H9 (cell line): ENCODE measurements at regions not wholly inside any gene's neighbourhood (a gene's known extent, or its start where the extent isn't known, plus 50 kb on each side); places are given as distances from the start of the nearest gene placed in this dataset.

Experiments used
- DNase-seq: peaks from one replicate; pipeline ENCODE4 v3.0.0-alpha.2; 2017
- H2AFZ ChIP-seq: one replicate; pipeline ENCODE4 v1.6.1; 2013; ENCODE audit warnings: mild to moderate bottlenecking, low read length, control low read depth, moderate library complexity
- H2AK5ac ChIP-seq: 2 replicates; pipeline ENCODE4 v1.6.1; 2013; ENCODE audit warnings: low read length, control low read depth, mixed read lengths; ENCODE audit not compliant: insufficient read length
- H2BK120ac ChIP-seq: one replicate; pipeline ENCODE4 v1.6.1; 2013; ENCODE audit warnings: low read depth, mild to moderate bottlenecking, low read length, control low read depth, inconsistent platforms; ENCODE audit not compliant: poor library complexity, severe bottlenecking
- H2BK12ac ChIP-seq: 2 replicates; pipeline ENCODE4 v1.6.1; 2013; ENCODE audit warnings: low read length, control low read depth, mixed read lengths, low read depth; ENCODE audit not compliant: insufficient read length
- H2BK15ac ChIP-seq: 2 replicates; pipeline ENCODE4 v1.6.1; 2013; ENCODE audit warnings: low read depth, low read length, control low read depth
- H2BK20ac ChIP-seq: one replicate; pipeline ENCODE4 v1.6.1; 2013; ENCODE audit warnings: low read depth, mild to moderate bottlenecking, low read length, control low read depth, inconsistent platforms; ENCODE audit not compliant: poor library complexity, severe bottlenecking
- H2BK5ac ChIP-seq: 2 replicates; pipeline ENCODE4 v1.6.1; 2013; ENCODE audit warnings: low read length, control low read depth, mixed read lengths; ENCODE audit not compliant: insufficient read length
- H3K14ac ChIP-seq: 2 replicates; pipeline ENCODE4 v1.6.1; 2013; ENCODE audit warnings: low read length, control low read depth; ENCODE audit not compliant: insufficient read depth
- H3K18ac ChIP-seq: 2 replicates; pipeline ENCODE4 v1.6.1; 2013; ENCODE audit warnings: low read depth, mild to moderate bottlenecking, mixed read lengths, low read length, control low read depth; ENCODE audit not compliant: insufficient read length
- H3K23ac ChIP-seq: 2 replicates; pipeline ENCODE4 v1.6.1; 2013; ENCODE audit warnings: low read length, control low read depth, mixed read lengths, low read depth; ENCODE audit not compliant: insufficient read length
- H3K23me2 ChIP-seq: 2 replicates; pipeline ENCODE4 v1.6.1; 2013; ENCODE audit warnings: low read depth, mild to moderate bottlenecking, mixed read lengths, low read length, control low read depth; ENCODE audit not compliant: insufficient read length, poor library complexity, severe bottlenecking
- H3K27ac ChIP-seq: 2 replicates; pipeline ENCODE4 v1.5.1; 2013; ENCODE audit warnings: low read length, control low read depth, mixed read lengths, low read depth; ENCODE audit not compliant: insufficient read length
- H3K27me3 ChIP-seq: 2 replicates; pipeline ENCODE4 v1.6.1; 2013; ENCODE audit warnings: low read length, control low read depth, inconsistent platforms; ENCODE audit not compliant: insufficient read depth
- H3K4ac ChIP-seq: 2 replicates; pipeline ENCODE4 v1.6.1; 2013; ENCODE audit warnings: low read depth, mild to moderate bottlenecking, control low read depth, inconsistent platforms, low read length, moderate library complexity
- H3K4me1 ChIP-seq: 2 replicates; pipeline ENCODE4 v1.6.1; 2013; ENCODE audit warnings: low read length, control low read depth, inconsistent platforms; ENCODE audit not compliant: insufficient read depth
- H3K4me2 ChIP-seq: 2 replicates; pipeline ENCODE4 v1.6.1; 2013; ENCODE audit warnings: low read length, control low read depth, mixed read lengths; ENCODE audit not compliant: insufficient read length, insufficient read depth
- H3K56ac ChIP-seq: 2 replicates; pipeline ENCODE4 v1.6.1; 2013; ENCODE audit warnings: low read depth, mild to moderate bottlenecking, mixed read lengths, low read length, control low read depth; ENCODE audit not compliant: insufficient read length
- H3K79me1 ChIP-seq: 2 replicates; pipeline ENCODE4 v1.6.1; 2013; ENCODE audit warnings: low read depth, mild to moderate bottlenecking, moderate library complexity, low read length, control low read depth, inconsistent platforms; ENCODE audit not compliant: insufficient read depth, poor library complexity, severe bottlenecking
- H3K79me2 ChIP-seq: 2 replicates; pipeline ENCODE4 v1.6.1; 2013; ENCODE audit warnings: low read length, control low read depth, inconsistent platforms; ENCODE audit not compliant: insufficient read depth
- H3K9ac ChIP-seq: 2 replicates; pipeline ENCODE4 v1.6.1; 2013; ENCODE audit warnings: low read length, control low read depth, mixed read lengths; ENCODE audit not compliant: insufficient read length; ENCODE audit errors: extremely low read depth
- H3K9me3 ChIP-seq: one replicate; pipeline ENCODE4 v1.6.1; 2013; ENCODE audit warnings: low read depth, low read length, inconsistent platforms; ENCODE audit not compliant: control insufficient read depth
- H3T11ph ChIP-seq: one replicate; pipeline ENCODE4 v1.6.1; 2013; ENCODE audit warnings: mild to moderate bottlenecking, low read length, control low read depth, inconsistent platforms
- H4K20me1 ChIP-seq: one replicate; pipeline ENCODE4 v1.6.1; 2013; ENCODE audit not compliant: control insufficient read depth, insufficient read length, insufficient read depth
- H4K5ac ChIP-seq: 2 replicates; pipeline ENCODE4 v1.6.1; 2013; ENCODE audit warnings: low read depth, mild to moderate bottlenecking, mixed read lengths, low read length, control low read depth; ENCODE audit not compliant: insufficient read length
- H4K8ac ChIP-seq: replicated peaks from 2 replicates; pipeline ENCODE4 v1.6.1; 2013; ENCODE audit warnings: low read length, control low read depth, mixed read lengths, low read depth; ENCODE audit not compliant: insufficient read length
- H4K91ac ChIP-seq: 2 replicates; pipeline ENCODE4 v1.6.1; 2013; ENCODE audit warnings: low read depth, mild to moderate bottlenecking, moderate library complexity, mixed read lengths, low read length, control low read depth; ENCODE audit not compliant: insufficient read length
- H3K27ac Mint-ChIP-seq, 3 experiments: 2 replicates in 2 of 3; 3 replicates in 1 of 3; pipeline ENCODE4 v1.8.0; 2020 to 2021; ENCODE audit warnings: mixed read lengths in 3 of 3, mild to moderate bottlenecking in 1 of 3, moderate library complexity in 1 of 3
- H3K27me3 Mint-ChIP-seq: 2 replicates; pipeline ENCODE4 v1.8.0; 2021; ENCODE audit warnings: low read depth, mild to moderate bottlenecking, moderate library complexity, mixed read lengths
- H3K36me3 Mint-ChIP-seq, 3 experiments: 2 replicates in 2 of 3; 3 replicates in 1 of 3; pipeline ENCODE4 v1.8.0; 2020 to 2021; ENCODE audit warnings: low read depth in 3 of 3, mixed read lengths in 3 of 3; ENCODE audit not compliant: insufficient read depth in 1 of 3
- H3K4me1 Mint-ChIP-seq, 2 experiments: 2 replicates each; pipeline ENCODE4 v1.8.0; 2020; ENCODE audit warnings: mixed read lengths in 2 of 2
- H3K4me3 Mint-ChIP-seq, 2 experiments: 2 replicates in 1 of 2; 3 replicates in 1 of 2; pipeline ENCODE4 v1.8.0; 2020 to 2021; ENCODE audit warnings: mild to moderate bottlenecking in 2 of 2, mixed read lengths in 2 of 2, moderate library complexity in 1 of 2
- H3K9me3 Mint-ChIP-seq, 2 experiments: 2 replicates in 1 of 2; 3 replicates in 1 of 2; pipeline ENCODE4 v1.8.0; 2020; ENCODE audit warnings: mild to moderate bottlenecking in 2 of 2, mixed read lengths in 2 of 2, moderate library complexity in 1 of 2
- WGBS: extraction: QIAGEN DNeasy Blood & Tissue Kit; methylation state at CpG from one replicate; pipeline ENCODE4 v1.1.7; 2013; ENCODE audit warnings: missing lambda C conversion rate, low lambda C conversion rate, mixed read lengths; ENCODE audit not compliant: insufficient read length; ENCODE audit errors: extremely low coverage; 5-methylcytosine and 5-hydroxymethylcytosine counted together
- TF ChIP-seq, protein P1 (sequence below): fragments of 200-600 bp; sonication (generic); conservative IDR thresholded peaks from 3 replicates; pipeline ENCODE4 v1.8.0; 2021; ENCODE audit warnings: antibody characterized with exemption, mild to moderate bottlenecking

DNA sequence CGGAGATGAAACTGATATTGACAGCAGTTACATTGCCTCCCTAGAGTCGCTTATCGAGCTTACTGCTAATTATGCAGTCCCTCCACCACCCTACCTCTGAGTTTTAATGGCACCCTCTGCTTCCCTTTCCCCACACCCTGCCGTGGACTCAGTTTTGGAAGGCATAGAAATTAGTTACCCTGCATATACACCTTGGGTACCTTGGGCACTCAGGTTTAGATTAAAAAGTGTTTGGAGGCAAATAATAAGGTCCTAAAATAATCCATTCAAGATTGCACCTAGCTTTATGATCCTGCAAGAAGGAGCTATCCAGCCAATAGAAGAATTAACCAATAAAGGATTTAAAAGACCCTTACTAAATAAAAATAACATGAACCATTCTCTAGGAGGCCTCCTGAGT is 117.8 kb upstream of the AGBL1 start:
- Histone ChIP-seq H3K27ac (no peak overlapping the region), H2BK12ac (no peak overlapping the region), H3K14ac (no peak overlapping the region), H3K79me2 (no peaks in the 10 kb centered on the region), H3K9ac (no peak overlapping the region), H3K18ac (no peak overlapping the region), H2AK5ac (no peak overlapping the region), H3K23ac (no peak overlapping the region), H3K9me3 (no peaks in the 10 kb centered on the region), H4K20me1 (no peaks in the 10 kb centered on the region), H4K91ac (no peak overlapping the region), H4K5ac (no peak overlapping the region), H3K4ac (no peak overlapping the region), H3K4me1 (no peaks in the 10 kb centered on the region), H2BK15ac (no peak overlapping the region), H3K4me2 (no peak overlapping the region), H3K23me2 (no peaks in the 10 kb centered on the region), H3K27me3 (no peaks in the 10 kb centered on the region), H4K8ac (no peak overlapping the region), H2BK5ac (no peak overlapping the region), H3K79me1 (no peaks in the 10 kb centered on the region), H2BK20ac (no peak overlapping the region), H2BK120ac (no peak overlapping the region), H2AFZ (no peak overlapping the region), H3K56ac (no peak overlapping the region), H3T11ph (no peak overlapping the region)
- Mint-ChIP-seq H3K27me3 (no peaks in the 10 kb centered on the region), H3K9me3 (no peaks in the 10 kb centered on the region), H3K36me3 (peaks cover 0 to 5% (median 0%) of the 10 kb centered on the region in 3 experiments; a peak in 2 of 7 replicates), H3K27ac (no peak overlapping the region), H3K4me1 (peaks cover 2 to 3% of the 10 kb centered on the region in 2 experiments; a peak in 2 of 4 replicates), H3K4me3 (no peak overlapping the region)
- TF ChIP-seq, protein P1, sequence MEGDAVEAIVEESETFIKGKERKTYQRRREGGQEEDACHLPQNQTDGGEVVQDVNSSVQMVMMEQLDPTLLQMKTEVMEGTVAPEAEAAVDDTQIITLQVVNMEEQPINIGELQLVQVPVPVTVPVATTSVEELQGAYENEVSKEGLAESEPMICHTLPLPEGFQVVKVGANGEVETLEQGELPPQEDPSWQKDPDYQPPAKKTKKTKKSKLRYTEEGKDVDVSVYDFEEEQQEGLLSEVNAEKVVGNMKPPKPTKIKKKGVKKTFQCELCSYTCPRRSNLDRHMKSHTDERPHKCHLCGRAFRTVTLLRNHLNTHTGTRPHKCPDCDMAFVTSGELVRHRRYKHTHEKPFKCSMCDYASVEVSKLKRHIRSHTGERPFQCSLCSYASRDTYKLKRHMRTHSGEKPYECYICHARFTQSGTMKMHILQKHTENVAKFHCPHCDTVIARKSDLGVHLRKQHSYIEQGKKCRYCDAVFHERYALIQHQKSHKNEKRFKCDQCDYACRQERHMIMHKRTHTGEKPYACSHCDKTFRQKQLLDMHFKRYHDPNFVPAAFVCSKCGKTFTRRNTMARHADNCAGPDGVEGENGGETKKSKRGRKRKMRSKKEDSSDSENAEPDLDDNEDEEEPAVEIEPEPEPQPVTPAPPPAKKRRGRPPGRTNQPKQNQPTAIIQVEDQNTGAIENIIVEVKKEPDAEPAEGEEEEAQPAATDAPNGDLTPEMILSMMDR: no peak
- no peak for DNase-seq
- no CpG with 5 or more reads among the region's 4 CpGs for WGBS
